SK-N-SH (cell line): ENCODE measurements at regions not wholly inside any gene's neighbourhood (a gene's known extent, or its start where the extent isn't known, plus 50 kb on each side); places are given as distances from the start of the nearest gene placed in this dataset.
A peak's percentile ranks its signal among the peaks of the same experiment; 100 is the strongest.

Source experiments
- CTCF ChIA-PET: fragments of 300-600, 350-600 bp; formaldehyde crosslinking; extraction: SDS; loops from one replicate; lab custom pipeline; 2021; lab: Yijun Ruan, JAX
- POLR2A ChIA-PET: fragments of 350-600 bp; sonication (Branson Sonifier 250); formaldehyde crosslinking; extraction: SDS; loops from one replicate; lab custom pipeline; 2020; ENCODE audit warnings: antibody characterized with exemption, inconsistent platforms; lab: Yijun Ruan, JAX
- DNase-seq: peaks from one replicate; pipeline ENCODE4 v3.0.0; 2012
- H2AFZ ChIP-seq: fragments of 200-600 bp; sonication (generic); 2 replicates; pipeline ENCODE4 v1.8.1; 2016; ENCODE audit warnings: antibody characterized with exemption, mild to moderate bottlenecking, low read depth
- H3F3A ChIP-seq: fragments of 200-600 bp; sonication (generic); replicated peaks from 2 replicates; pipeline ENCODE3; 2016; ENCODE audit warnings: antibody characterized with exemption, mild to moderate bottlenecking; ENCODE audit not compliant: insufficient read depth
- H3K27ac ChIP-seq, 2 experiments: fragments of 200-500 bp in 1 of 2; fragments of 200-600 bp in 1 of 2; sonication (Bioruptor generic) in 1 of 2; sonication (generic), shearing (Covaris generic) in 1 of 2; 2 replicates each; pipeline versions ENCODE4 v1.5.1 to v1.6.1; 2014 to 2016; ENCODE audit warnings: low read depth in 2 of 2, inconsistent platforms in 1 of 2, low read length in 1 of 2, mild to moderate bottlenecking in 1 of 2, mixed read lengths in 1 of 2
- H3K27me3 ChIP-seq: fragments of 200-600 bp; sonication (generic), shearing (Covaris generic); 2 replicates; pipeline ENCODE4 v1.6.1; 2016; ENCODE audit warnings: mixed run types; ENCODE audit not compliant: insufficient read depth
- H3K36me3 ChIP-seq, 2 experiments: fragments of 200-500 bp in 1 of 2; fragments of 200-600 bp in 1 of 2; sonication (Bioruptor generic) in 1 of 2; sonication (generic) in 1 of 2; replicated peaks in 1 of 2; 2 replicates each; pipeline versions ENCODE3 to v1.5.1; 2014 to 2016; ENCODE audit warnings: low read length in 1 of 2, mild to moderate bottlenecking in 1 of 2; ENCODE audit not compliant: insufficient read depth in 2 of 2, control insufficient read depth in 1 of 2
- H3K4me1 ChIP-seq, 2 experiments: fragments of 200-500 bp in 1 of 2; fragments of 200-600 bp in 1 of 2; sonication (Bioruptor generic) in 1 of 2; sonication (generic), shearing (Covaris generic) in 1 of 2; 2 replicates each; pipeline versions ENCODE4 v1.5.1 to v1.6.1; 2014 to 2016; ENCODE audit warnings: low read depth in 1 of 2, low read length in 1 of 2, mixed run types in 1 of 2; ENCODE audit not compliant: insufficient read depth in 2 of 2, control insufficient read depth in 1 of 2
- H3K4me2 ChIP-seq: fragments of 200-600 bp; sonication (generic), shearing (Covaris generic); 2 replicates; pipeline ENCODE4 v1.6.1; 2017; ENCODE audit warnings: mixed run types
- H3K4me3 ChIP-seq, 2 experiments: fragments of 200-500 bp in 1 of 2; fragments of 200-600 bp in 1 of 2; sonication (Bioruptor generic) in 1 of 2; sonication (generic), shearing (Covaris generic) in 1 of 2; 2 replicates each; pipeline versions ENCODE4 v1.5.1 to v1.8.1; 2014 to 2016; ENCODE audit warnings: low read depth in 2 of 2, inconsistent platforms in 1 of 2, low read length in 1 of 2, mild to moderate bottlenecking in 1 of 2, mixed read lengths in 1 of 2, moderate library complexity in 1 of 2
- H3K79me2 ChIP-seq: fragments of 200-600 bp; sonication (generic); 2 replicates; pipeline ENCODE4 v1.8.1; 2017; ENCODE audit warnings: mild to moderate bottlenecking; ENCODE audit not compliant: insufficient read depth
- H3K9ac ChIP-seq: fragments of 200-600 bp; sonication (generic); 2 replicates; pipeline ENCODE4 v1.6.1; 2017; ENCODE audit warnings: mixed run types
- H3K9me2 ChIP-seq: fragments of 200-600 bp; sonication (generic); 2 replicates; pipeline ENCODE4 v1.6.1; 2017; ENCODE audit warnings: mixed run types
- H3K9me3 ChIP-seq: fragments of 200-600 bp; sonication (generic); 2 replicates; pipeline ENCODE4 v1.6.1; 2017; ENCODE audit warnings: mixed run types, mild to moderate bottlenecking, moderate library complexity
- H4K20me1 ChIP-seq: fragments of 200-600 bp; sonication (generic); 2 replicates; pipeline ENCODE4 v1.6.1; 2017; ENCODE audit warnings: mild to moderate bottlenecking, mixed run types; ENCODE audit not compliant: insufficient read depth
- EP300 ChIP-seq, 2 experiments: IDR thresholded peaks; 2 replicates each; pipeline versions ENCODE4 v1.4.0 to v1.6.1; 2012; ENCODE audit warnings: borderline replicate concordance in 1 of 2, low read depth in 1 of 2, low read length in 1 of 2
- GABPA ChIP-seq: IDR thresholded peaks from 2 replicates; pipeline ENCODE4 v1.4.0; 2012; ENCODE audit warnings: low read depth, mild to moderate bottlenecking
- GATA2 ChIP-seq: sonication (generic); formaldehyde crosslinking; IDR thresholded peaks from 2 replicates; pipeline ENCODE4 v1.5.0; 2020; ENCODE audit warnings: mild to moderate bottlenecking, missing genetic modification reagents
- JUND ChIP-seq: IDR thresholded peaks from 2 replicates; pipeline ENCODE4 v1.4.0; 2012
- NFIC ChIP-seq: IDR thresholded peaks from 2 replicates; pipeline ENCODE4 v1.4.0; 2012; ENCODE audit warnings: borderline replicate concordance
- RCOR1 ChIP-seq: fragments of 150-350 bp; IDR thresholded peaks from 2 replicates; pipeline ENCODE4 v1.6.1; 2017; ENCODE audit warnings: antibody characterized with exemption, low read length
- RFX5 ChIP-seq: IDR thresholded peaks from 2 replicates; pipeline ENCODE4 v1.6.1; 2012; ENCODE audit warnings: mild to moderate bottlenecking, improper control_type of control experiment, low read length
- SIN3A ChIP-seq: IDR thresholded peaks from 2 replicates; pipeline ENCODE4 v1.6.1; 2012; ENCODE audit warnings: low read depth, mild to moderate bottlenecking, low read length, moderate library complexity, borderline replicate concordance
- TCF12 ChIP-seq: IDR thresholded peaks from 2 replicates; pipeline ENCODE4 v1.4.0; 2012
- ZBTB33 ChIP-seq: IDR thresholded peaks from 2 replicates; pipeline ENCODE4 v1.4.0; 2012; ENCODE audit warnings: low read depth, borderline replicate concordance
- WGBS: methylation state at CpG from one replicate; pipeline ENCODE4 v1.1.6; 2017; ENCODE audit warnings: low lambda C conversion rate; 5-methylcytosine and 5-hydroxymethylcytosine counted together
- TF ChIP-seq, protein P1 (sequence below): IDR thresholded peaks from 2 replicates; pipeline ENCODE4; 2012
- TF ChIP-seq, protein P2 (sequence below): IDR thresholded peaks from 2 replicates; pipeline ENCODE4 v1.4.0; 2012; ENCODE audit warnings: low read depth, borderline replicate concordance
- TF ChIP-seq, protein P3 (sequence below): fragments of 150-350 bp; IDR thresholded peaks from 2 replicates; pipeline ENCODE4 v1.6.1; 2016; ENCODE audit warnings: mild to moderate bottlenecking, low read depth, low read length

DNA sequence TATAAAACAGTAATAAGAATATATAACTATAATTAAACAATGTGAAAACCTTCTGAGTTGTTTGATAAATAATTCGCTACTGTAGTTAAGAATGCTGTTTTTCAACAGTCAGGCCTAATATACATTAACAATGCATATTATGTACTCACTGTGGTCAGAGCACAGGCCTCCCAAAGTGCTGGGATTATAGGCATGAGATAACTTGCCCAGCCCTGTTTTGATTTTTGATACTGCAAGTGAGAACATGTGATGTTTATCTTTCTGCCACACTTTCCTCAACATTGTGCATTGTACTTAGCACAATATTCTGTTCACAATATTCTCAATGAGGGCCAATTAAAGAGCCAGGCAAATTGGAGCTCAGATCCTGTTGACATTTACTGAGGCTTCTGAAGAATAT lies 274.5 kb upstream of the RARB start:
- ChIA-PET CTCF (no interaction called here), POLR2A (no interaction called here)
- DNase-seq = no peak
- no peak overlapping the region for H3K4me3 ChIP-seq
- 77% methylated on average over 1 of the region's 1 CpG for WGBS
- no peak overlapping the region for H2AFZ ChIP-seq
- H3K9me2 ChIP-seq = no peaks in the 10 kb centered on the region
- H3K79me2 ChIP-seq = no peaks in the 10 kb centered on the region
- no peak overlapping the region for H3K9ac ChIP-seq
- peaks cover 4 to 27% of the 10 kb centered on the region in 2 experiments; a peak in 2 of 4 replicates for H3K4me1 ChIP-seq
- no peaks in the 10 kb centered on the region for H3K27me3 ChIP-seq
- no peaks in the 10 kb centered on the region for H3F3A ChIP-seq
- peak overlapping the region in 1 of 2 experiments; percentile 39; a peak in 1 of 4 replicates for H3K27ac ChIP-seq
- H3K9me3 ChIP-seq = no peaks in the 10 kb centered on the region
- H3K36me3 ChIP-seq = no peaks in the 10 kb centered on the region
- no peak overlapping the region for H3K4me2 ChIP-seq
- H4K20me1 ChIP-seq = no peaks in the 10 kb centered on the region
- TF ChIP-seq GABPA (no peak), JUND (no peak), NFIC (no peak), EP300 (IDR thresholded peaks at IDR 0.05; ENCODE audit: borderline replicate concordance in 1 of 2, low read depth in 1 of 2, low read length in 1 of 2) (no peak), SIN3A (no peak), RCOR1 (no peak), GATA2 (CRISPR knock-in tag) (0 out of 2 replicates have a peak, but pooled peaks have one; percentile 2)
- TF ChIP-seq, protein P1, sequence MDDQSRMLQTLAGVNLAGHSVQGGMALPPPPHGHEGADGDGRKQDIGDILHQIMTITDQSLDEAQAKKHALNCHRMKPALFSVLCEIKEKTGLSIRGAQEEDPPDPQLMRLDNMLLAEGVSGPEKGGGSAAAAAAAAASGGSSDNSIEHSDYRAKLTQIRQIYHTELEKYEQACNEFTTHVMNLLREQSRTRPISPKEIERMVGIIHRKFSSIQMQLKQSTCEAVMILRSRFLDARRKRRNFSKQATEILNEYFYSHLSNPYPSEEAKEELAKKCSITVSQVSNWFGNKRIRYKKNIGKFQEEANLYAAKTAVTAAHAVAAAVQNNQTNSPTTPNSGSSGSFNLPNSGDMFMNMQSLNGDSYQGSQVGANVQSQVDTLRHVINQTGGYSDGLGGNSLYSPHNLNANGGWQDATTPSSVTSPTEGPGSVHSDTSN = no peak
- TF ChIP-seq, all 33 proteins: peak for 1

DNA sequence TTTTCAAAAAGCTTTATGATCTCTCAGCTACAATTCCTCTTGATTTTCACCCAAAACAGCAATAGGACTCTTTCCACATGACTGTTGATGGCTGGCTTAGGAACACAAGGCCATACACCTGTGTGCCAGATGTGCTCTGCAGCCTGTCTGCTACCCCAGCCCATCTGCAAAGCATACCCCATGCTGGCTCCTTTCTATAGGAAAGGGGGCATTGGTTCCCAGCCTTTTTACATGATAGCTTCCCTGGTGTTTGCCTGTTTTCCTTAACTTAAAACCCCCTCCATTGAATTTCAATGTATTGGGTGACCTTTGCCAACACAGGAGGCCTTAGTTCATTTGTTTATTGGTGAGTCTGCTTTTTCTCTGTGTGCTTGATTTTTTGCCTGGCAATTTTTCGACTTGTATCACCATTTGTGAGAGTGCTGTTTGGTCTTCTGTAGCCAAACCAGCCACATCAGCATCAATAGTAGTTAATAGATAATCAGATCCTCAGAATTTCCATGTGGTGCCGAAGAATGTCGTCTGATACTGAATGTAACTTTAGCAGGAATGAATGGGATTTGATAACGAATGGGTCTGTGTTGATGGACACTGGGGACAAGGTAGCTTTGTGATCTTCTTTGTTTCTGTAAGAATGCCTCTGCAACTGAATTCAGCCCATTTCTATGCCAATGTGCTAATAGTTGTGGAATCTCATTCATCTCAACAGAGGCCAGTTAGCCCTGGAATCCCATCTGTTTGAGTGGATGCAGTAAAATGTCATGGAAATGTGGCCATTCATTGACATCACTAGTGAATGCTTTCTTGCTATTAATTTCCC lies 272.2 kb upstream of the RARB start:
- Histone ChIP-seq H3K27ac (peak overlapping the region; percentile 36 to 83; a peak in 3 of 4 replicates), H2AFZ (peak overlapping the region; percentile 49; the same call in 1 of the 2 replicates), H3K4me2 (0 out of 2 replicates have a peak overlapping the region, but pooled peaks have one; percentile 14), H3K79me2 (no peaks in the 10 kb centered on the region), H3K9ac (no peak overlapping the region), H3K27me3 (no peaks in the 10 kb centered on the region), H3K36me3 (no peaks in the 10 kb centered on the region), H3K9me3 (no peaks in the 10 kb centered on the region), H3K9me2 (no peaks in the 10 kb centered on the region), H3K4me3 (no peak overlapping the region), H3F3A (no peaks in the 10 kb centered on the region), H4K20me1 (no peaks in the 10 kb centered on the region), H3K4me1 (peaks cover 4 to 27% of the 10 kb centered on the region in 2 experiments; a peak in 2 of 4 replicates)
- TF ChIP-seq RCOR1 (no peak; the same call in 1 of the 2 replicates), TCF12 (peak; percentile 41), EP300 (IDR thresholded peaks at IDR 0.05; ENCODE audit: borderline replicate concordance in 1 of 2, low read depth in 1 of 2, low read length in 1 of 2) (peak in 1 of 2 experiments; percentile 30; a peak in 1 of 4 replicates), GABPA (no peak), JUND (0 out of 2 replicates have a peak, but pooled peaks have one; percentile 7), ZBTB33 (no peak), RFX5 (no peak)
- TF ChIP-seq, protein P2, sequence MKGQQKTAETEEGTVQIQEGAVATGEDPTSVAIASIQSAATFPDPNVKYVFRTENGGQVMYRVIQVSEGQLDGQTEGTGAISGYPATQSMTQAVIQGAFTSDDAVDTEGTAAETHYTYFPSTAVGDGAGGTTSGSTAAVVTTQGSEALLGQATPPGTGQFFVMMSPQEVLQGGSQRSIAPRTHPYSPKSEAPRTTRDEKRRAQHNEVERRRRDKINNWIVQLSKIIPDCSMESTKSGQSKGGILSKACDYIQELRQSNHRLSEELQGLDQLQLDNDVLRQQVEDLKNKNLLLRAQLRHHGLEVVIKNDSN = no peak
- TF ChIP-seq, protein P3, sequence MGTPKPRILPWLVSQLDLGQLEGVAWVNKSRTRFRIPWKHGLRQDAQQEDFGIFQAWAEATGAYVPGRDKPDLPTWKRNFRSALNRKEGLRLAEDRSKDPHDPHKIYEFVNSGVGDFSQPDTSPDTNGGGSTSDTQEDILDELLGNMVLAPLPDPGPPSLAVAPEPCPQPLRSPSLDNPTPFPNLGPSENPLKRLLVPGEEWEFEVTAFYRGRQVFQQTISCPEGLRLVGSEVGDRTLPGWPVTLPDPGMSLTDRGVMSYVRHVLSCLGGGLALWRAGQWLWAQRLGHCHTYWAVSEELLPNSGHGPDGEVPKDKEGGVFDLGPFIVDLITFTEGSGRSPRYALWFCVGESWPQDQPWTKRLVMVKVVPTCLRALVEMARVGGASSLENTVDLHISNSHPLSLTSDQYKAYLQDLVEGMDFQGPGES = no peak
- 46% methylated on average over 4 of the region's 4 CpGs for WGBS
- ChIA-PET CTCF (interaction anchor here (0.6 to 2.1 kb wide), 6 partner anchors 13 to 612 kb away, joined by 3 to 8 read pairs (median 3); no protein-coding TSS in a partner anchor), POLR2A (no interaction called here)
- DNase-seq = peak; percentile 54
